Esophagus (tissue), 2 donors: ENCODE measurements at regions not wholly inside any gene's neighbourhood (a gene's known extent, or its start where the extent isn't known, plus 50 kb on each side); places are given as distances from the start of the nearest gene placed in this dataset.
"Not testable (repeated sequence)": the region's sequence is repeated elsewhere in the genome, so short reads cannot be mapped to it uniquely, and the experiment has no call there.

Experiments used
- H3K27ac ChIP-seq, 2 donors: one replicate each; pipeline ENCODE4 v1.5.1; 2013; ENCODE audit warnings: low read depth in 2 of 2, mild to moderate bottlenecking in 2 of 2, inconsistent platforms in 1 of 2, low read length in 1 of 2, moderate library complexity in 1 of 2
- H3K27me3 ChIP-seq, 2 donors: one replicate each; pipeline ENCODE4 v1.6.1; 2013; ENCODE audit warnings: low read length in 2 of 2, control low read depth in 1 of 2, mild to moderate bottlenecking in 1 of 2; ENCODE audit not compliant: insufficient read depth in 2 of 2, control insufficient read depth in 1 of 2
- H3K36me3 ChIP-seq, 2 donors: one replicate each; pipeline ENCODE4 v1.6.1; 2013; ENCODE audit warnings: low read length in 1 of 2; ENCODE audit not compliant: control insufficient read depth in 2 of 2, insufficient read depth in 2 of 2
- H3K4me1 ChIP-seq, 2 donors: one replicate each; pipeline ENCODE4 v1.6.1; 2013; ENCODE audit warnings: low read length in 1 of 2; ENCODE audit not compliant: control insufficient read depth in 2 of 2, insufficient read depth in 2 of 2
- H3K4me3 ChIP-seq, 2 donors: one replicate each; pipeline ENCODE4 v1.5.1; 2013; ENCODE audit warnings: low read length in 2 of 2, mild to moderate bottlenecking in 2 of 2, low read depth in 1 of 2, moderate library complexity in 1 of 2
- H3K9me3 ChIP-seq, 2 donors: one replicate each; pipeline ENCODE4 v1.6.1; 2013; ENCODE audit warnings: mild to moderate bottlenecking in 2 of 2, low read depth in 1 of 2, low read length in 1 of 2, moderate library complexity in 1 of 2; ENCODE audit not compliant: control insufficient read depth in 2 of 2, insufficient read depth in 1 of 2
- WGBS, 2 donors: extraction: QIAGEN DNeasy Blood & Tissue Kit; methylation state at CpG; one replicate each; pipeline ENCODE4 v1.1.7; 2013; 5-methylcytosine and 5-hydroxymethylcytosine counted together
- donor health status: healthy with polysubstance abuse.
- donor health status: Bipolar disorder and iron deficiency.

DNA sequence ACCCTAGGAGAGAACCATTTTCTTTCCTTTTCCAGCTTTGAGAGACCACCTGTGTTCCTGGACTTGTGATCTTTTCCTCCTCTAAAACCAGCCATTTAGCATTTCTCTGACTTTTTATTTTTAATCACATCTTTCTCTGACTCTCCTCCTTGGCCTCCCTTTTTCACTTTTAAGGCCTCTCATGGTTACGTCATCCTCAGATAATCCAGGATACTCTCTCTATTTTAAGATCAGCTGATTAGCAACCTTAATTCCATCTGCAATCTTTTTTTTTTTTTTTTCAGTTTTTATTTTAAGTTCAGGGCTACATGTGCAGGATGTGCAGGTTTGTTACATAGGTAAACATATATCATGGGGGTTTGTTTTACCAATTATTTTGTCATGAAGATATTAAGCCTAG lies 54.0 kb downstream of the RFPL4B start:
- Histone ChIP-seq H3K4me3 (no peak overlapping the region), H3K36me3 (no peaks in the 10 kb centered on the region), H3K4me1 (no peaks in the 10 kb centered on the region), H3K27me3 (no peaks in the 10 kb centered on the region), H3K9me3 (peaks cover 3 to 4% of the 10 kb centered on the region in 2 donors), H3K27ac (no peak overlapping the region)
- WGBS, 2 donors: 87 to 96% methylated on average over 1 of the region's 1 CpG

DNA sequence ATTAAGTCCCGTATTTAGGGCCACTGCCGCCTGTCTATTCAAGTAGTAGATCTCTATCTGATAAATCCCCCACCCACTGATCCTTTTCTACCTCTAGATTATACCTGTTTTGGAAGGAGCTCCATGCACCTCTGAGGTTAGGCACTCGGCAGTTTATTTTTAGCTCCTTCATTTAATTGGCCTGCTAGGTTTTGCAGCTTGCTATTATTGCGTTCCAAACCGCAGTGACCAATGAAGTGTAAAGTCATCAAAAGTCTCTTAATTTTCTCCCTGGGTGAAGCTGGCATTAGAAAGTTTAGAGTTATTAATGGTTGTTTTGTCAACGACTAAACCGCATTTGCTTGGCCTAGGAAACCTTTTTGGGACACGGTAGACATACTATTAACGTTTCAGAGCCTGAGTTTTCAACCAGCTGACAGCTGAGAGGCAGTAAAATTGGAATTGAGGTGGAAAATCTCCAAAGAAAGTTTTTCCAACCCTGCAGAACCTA lies 60.0 kb downstream of the RFPL4B start:
- Histone ChIP-seq H3K4me1 (no peaks in the 10 kb centered on the region), H3K36me3 (no peaks in the 10 kb centered on the region), H3K4me3 (no peak overlapping the region), H3K9me3 (no peaks in the 10 kb centered on the region), H3K27me3 (no peaks in the 10 kb centered on the region), H3K27ac (no peak overlapping the region)
- 74 to 77% methylated on average over 9 of the region's 9 CpGs for WGBS, 2 donors

DNA sequence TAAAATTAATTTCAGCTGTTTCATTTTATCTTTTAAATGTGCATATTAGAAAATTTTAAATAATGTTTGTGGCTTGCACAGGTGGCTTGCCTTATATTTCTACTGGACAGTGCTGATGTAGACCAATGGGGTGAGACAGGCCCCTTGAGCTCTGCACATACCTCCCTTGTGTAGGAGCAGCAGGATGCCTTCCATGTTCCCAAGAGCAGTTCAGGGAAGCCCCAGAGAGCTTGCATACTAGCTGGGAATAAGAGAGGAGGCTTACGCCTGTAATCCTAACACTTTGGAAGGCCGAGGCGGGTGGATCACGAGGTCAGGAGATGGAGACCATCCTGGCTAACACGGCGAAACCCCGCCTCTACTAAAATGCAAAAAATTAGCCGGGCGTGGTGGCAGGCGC lies 61.4 kb downstream of the RFPL4B start:
- Histone ChIP-seq H3K4me1 (no peaks in the 10 kb centered on the region), H3K27ac (no peak overlapping the region), H3K4me3 (no peak overlapping the region), H3K27me3 (no peaks in the 10 kb centered on the region), H3K36me3 (no peaks in the 10 kb centered on the region), H3K9me3 (no peaks in the 10 kb centered on the region)
- WGBS, 2 donors: 94% methylated on average over 10 of the region's 10 CpGs

DNA sequence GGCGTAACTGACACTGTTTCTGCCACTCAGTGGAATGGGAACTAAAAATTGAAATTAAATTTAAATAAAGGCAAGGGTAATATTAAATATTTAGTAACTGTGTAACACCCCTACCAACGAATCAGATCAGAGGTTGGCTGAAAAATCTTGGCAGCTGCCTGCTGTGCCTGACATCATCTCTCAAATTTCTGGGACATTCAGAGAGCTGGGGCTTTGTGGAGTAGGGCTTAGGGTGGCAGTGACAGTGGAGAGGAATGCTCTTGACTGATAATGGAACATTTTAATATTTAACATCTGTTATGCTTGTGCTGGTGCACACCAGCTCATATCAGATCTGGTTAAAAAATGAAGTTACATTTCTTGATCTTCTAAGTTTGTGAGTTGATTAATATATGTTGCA lies 62.2 kb downstream of the RFPL4B start:
- Histone ChIP-seq H3K36me3 (no peaks in the 10 kb centered on the region), H3K4me1 (no peaks in the 10 kb centered on the region), H3K4me3 (no peak overlapping the region), H3K9me3 (no peaks in the 10 kb centered on the region), H3K27ac (no peak overlapping the region), H3K27me3 (no peaks in the 10 kb centered on the region)
- WGBS, 2 donors: 54 to 58% methylated on average over 2 of the region's 2 CpGs

DNA sequence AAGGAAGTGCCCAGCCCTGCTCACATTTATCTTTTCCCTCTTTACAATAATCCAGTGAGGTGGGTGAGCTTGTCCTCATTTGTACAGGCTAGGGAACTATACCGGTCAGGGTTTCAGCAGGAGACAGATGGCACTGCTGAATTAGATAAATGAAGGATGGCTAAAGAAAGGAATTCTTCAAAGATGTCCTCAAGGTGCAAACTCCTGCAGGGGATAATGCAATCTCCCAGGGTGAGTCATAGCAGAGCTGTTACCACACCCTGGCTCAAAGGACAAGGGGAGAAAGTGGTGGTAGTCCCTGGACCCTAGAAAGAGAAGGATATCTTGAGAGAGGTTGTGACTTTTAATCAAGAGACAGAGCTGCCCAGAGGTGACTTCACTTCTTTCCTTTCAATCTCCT lies 66.7 kb downstream of the RFPL4B start:
- no peak overlapping the region for H3K27ac ChIP-seq
- no peaks in the 10 kb centered on the region for H3K27me3 ChIP-seq
- 41 to 55% methylated on average over 1 of the region's 1 CpG for WGBS, 2 donors
- H3K4me3 ChIP-seq: no peak overlapping the region
- H3K36me3 ChIP-seq: no peaks in the 10 kb centered on the region
- no peaks in the 10 kb centered on the region for H3K4me1 ChIP-seq
- no peaks in the 10 kb centered on the region for H3K9me3 ChIP-seq

DNA sequence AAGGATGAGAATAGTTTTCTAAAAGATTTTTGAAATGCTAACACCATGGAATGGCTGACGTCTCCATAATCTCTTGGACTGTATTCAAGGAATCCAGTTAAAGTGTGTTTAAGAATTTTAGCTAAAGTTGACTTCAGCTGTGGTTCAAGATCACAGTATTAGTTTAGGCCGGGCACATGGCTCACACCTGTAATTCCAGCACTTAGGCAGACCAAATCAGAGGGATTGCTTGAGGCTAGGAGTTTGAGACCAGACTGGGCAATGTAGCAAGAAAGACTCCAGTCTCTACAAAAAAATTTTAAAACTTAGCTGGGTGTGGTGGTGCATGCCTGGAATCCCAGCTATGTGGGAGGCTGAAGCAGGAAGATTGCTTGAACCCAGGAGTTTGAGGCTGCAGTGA lies 68.2 kb downstream of the RFPL4B start:
- no peaks in the 10 kb centered on the region for H3K9me3 ChIP-seq
- no peaks in the 10 kb centered on the region for H3K36me3 ChIP-seq
- 53 to 60% methylated on average over 2 of the region's 2 CpGs for WGBS, 2 donors
- H3K4me3 ChIP-seq: no peak overlapping the region
- no peaks in the 10 kb centered on the region for H3K4me1 ChIP-seq
- no peak overlapping the region for H3K27ac ChIP-seq
- H3K27me3 ChIP-seq: no peaks in the 10 kb centered on the region

DNA sequence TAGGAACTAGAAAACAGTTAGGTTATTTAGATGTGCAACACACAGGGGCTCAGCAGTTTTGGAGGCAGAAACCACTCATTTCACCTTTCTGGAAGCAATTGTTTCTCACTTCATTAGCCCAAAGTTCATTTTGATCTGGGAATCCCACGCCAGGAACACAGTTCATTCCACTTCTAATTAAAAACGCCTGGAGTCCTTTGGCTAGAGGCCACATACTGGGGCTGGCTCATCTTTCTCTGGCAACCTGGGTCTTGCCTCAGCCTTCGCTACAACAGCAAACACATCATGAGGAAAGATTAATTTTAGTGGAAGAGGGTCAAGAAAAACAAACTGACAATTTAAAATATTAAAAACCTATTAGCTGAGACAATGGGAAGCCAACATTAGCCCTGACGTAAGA lies 69.7 kb downstream of the RFPL4B start:
- H3K27ac ChIP-seq: no peak overlapping the region
- no peaks in the 10 kb centered on the region for H3K36me3 ChIP-seq
- 30 to 47% methylated on average over 4 of the region's 4 CpGs for WGBS, 2 donors
- H3K27me3 ChIP-seq: no peaks in the 10 kb centered on the region
- H3K4me3 ChIP-seq: no peak overlapping the region
- no peaks in the 10 kb centered on the region for H3K9me3 ChIP-seq
- H3K4me1 ChIP-seq: no peaks in the 10 kb centered on the region

DNA sequence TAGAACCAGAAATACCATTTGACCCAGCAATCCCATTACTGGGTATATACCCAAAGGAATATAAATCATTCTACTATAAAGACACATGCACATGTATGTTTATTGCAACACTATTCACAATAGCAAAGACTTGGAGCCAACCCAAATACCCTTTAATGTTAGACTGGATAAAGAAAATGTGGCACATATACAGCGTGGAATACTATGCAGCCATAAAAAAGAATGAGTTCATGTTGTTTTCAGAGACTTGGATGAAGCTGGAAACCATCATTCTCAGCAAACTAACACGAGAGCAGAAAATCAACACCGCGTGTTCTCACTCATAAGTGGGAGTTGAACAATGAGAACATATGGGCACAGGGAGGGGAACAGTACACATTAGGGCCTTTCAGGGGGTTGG lies 79.9 kb downstream of the RFPL4B start:
- not testable (repeated sequence) for H3K36me3 ChIP-seq, H3K4me3 ChIP-seq, H3K4me1 ChIP-seq, H3K27ac ChIP-seq, H3K27me3 ChIP-seq, H3K9me3 ChIP-seq
- 93 to 94% methylated on average over 4 of the region's 4 CpGs for WGBS, 2 donors

DNA sequence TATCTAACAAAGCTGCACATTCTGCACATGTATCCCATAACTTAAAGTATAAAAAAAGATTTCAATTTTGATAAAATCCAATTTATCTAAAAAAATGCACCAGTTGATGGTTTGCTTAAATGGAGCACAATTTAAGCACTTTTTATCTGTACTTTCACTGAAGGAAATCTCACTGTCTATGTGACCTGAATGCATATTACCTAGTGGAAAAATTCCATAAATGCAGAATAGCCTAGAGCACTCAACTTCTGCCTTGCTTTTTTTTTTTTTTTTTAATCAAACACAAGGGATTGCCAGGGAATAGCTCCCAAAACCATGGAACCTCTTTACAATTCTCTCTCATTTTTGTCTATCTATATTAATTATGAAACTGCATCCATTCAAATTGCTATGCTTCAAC lies 80.4 kb downstream of the RFPL4B start:
- Histone ChIP-seq H3K27ac (no peak overlapping the region), H3K36me3 (no peaks in the 10 kb centered on the region), H3K9me3 (no peaks in the 10 kb centered on the region), H3K4me3 (no peak overlapping the region), H3K27me3 (no peaks in the 10 kb centered on the region), H3K4me1 (no peaks in the 10 kb centered on the region)

DNA sequence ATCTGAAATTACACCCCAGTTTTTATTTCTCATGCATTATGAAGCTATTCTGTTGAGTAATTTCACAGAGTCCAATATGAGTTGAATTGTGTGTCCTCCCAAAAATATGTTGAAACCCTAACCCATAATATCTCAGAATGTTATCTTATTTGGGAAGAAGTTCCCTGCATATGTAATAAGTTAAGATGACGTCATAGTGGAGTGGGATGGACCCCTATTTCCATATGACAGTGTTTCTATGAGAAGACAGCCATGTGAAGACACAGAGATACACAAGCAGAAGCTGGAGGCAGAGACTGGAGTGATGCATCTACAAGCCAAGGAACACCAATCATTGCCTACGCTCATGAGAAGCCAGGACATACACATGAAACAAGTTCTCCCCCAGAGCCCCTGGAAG lies 81.3 kb downstream of the RFPL4B start:
- no peaks in the 10 kb centered on the region for H3K36me3 ChIP-seq
- no peaks in the 10 kb centered on the region for H3K4me1 ChIP-seq
- H3K9me3 ChIP-seq: no peaks in the 10 kb centered on the region
- WGBS, 2 donors: 74 to 79% methylated on average over 2 of the region's 2 CpGs
- no peaks in the 10 kb centered on the region for H3K27me3 ChIP-seq
- H3K27ac ChIP-seq: no peak overlapping the region
- no peak overlapping the region for H3K4me3 ChIP-seq
